ENCODE measurements at regions not wholly inside any gene's neighbourhood (a gene's known extent, or its start where the extent isn't known, plus 50 kb on each side); places are given as distances from the start of the nearest gene placed in this dataset.

DNA sequence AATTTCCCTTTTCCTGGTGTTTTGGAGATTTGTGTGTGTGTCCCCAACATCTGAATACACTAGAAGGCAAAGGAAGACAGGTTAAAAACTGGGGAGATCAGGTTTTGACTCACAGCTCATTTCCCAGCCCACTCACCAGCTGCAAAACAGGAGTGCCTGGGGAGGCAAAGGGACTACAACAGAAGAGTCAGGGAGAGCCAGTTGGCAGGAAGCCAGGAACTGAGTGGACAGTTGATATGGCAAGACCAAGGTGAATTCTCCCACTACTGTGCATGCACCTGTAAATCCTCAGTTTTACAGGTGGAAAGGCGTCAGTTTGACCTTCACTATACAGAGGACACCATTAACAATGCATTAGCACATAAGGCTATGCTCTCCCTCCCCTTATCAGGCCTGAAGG lies 901.5 kb upstream of the SEMA6D start:
- ChIA-PET CTCF (no interaction called here), POLR2A (no interaction called here)
- Histone ChIP-seq H3K27ac (no peak overlapping the region), H3K4me1 (no peaks in the 10 kb centered on the region), H3K4me3 (no peak overlapping the region), H3K4me2 (no peak overlapping the region), H3K9me3 (no peaks in the 10 kb centered on the region)
- DNase-seq (ENCODE audit: low read depth in 1 of 2, low spot score in 1 of 2) (no peak), ATAC-seq (no peak), FAIRE-seq (no peak)
- WGBS (ENCODE audit: missing lambda C conversion rate) = 0% methylated on average over 1 of the region's 1 CpG
- TF ChIP-seq SREBF2 (IDR thresholded peaks at IDR 0.05) (no peak), RARB (CRISPR knock-in tag; IDR thresholded peaks at IDR 0.05) (no peak), NPAS2 (CRISPR knock-in tag; IDR thresholded peaks at IDR 0.05; ENCODE audit: borderline replicate concordance) (no peak), EHMT2 (IDR thresholded peaks at IDR 0.05; ENCODE audit: low read depth) (no peak), TP53 (CRISPR knock-in tag; IDR thresholded peaks at IDR 0.05) (no peak), CHD4 (IDR thresholded peaks at IDR 0.05; ENCODE audit: borderline replicate concordance) (no peak), NFE2L2 (conservative IDR thresholded peaks at IDR 0.05; ENCODE audit: low read length) (no peak), FOXS1 (CRISPR knock-in tag; IDR thresholded peaks at IDR 0.05) (no peak), HOXB13 (CRISPR knock-in tag; IDR thresholded peaks at IDR 0.05; ENCODE audit: low read depth) (no peak), ZFP36 (IDR thresholded peaks at IDR 0.05; ENCODE audit: borderline replicate concordance, partially characterized antibody) (no peak)
- TF ChIP-seq, protein P1, sequence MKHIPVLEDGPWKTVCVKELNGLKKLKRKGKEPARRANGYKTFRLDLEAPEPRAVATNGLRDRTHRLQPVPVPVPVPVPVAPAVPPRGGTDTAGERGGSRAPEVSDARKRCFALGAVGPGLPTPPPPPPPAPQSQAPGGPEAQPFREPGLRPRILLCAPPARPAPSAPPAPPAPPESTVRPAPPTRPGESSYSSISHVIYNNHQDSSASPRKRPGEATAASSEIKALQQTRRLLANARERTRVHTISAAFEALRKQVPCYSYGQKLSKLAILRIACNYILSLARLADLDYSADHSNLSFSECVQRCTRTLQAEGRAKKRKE (CRISPR knock-in tag; IDR thresholded peaks at IDR 0.05; ENCODE audit: low read depth) = no peak

DNA sequence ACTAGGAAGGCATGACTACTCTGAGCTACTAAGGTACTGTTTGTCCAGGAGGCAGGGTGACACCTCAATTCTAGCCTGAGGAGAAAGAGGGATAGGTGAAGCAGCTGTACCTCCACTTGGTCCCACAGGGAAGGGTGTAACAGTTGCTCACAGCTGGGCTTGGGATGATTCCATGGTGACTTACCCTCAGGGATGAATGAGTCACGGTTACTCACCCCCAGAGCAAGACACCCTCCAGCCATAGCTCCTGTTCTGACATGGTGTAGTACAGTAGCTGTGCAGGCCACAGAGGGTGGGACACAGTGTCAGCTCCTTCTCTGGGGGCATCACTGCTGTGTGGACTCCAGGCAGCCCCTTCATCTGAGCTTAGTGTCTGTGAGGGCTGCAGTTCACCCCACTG lies 868.6 kb upstream of the SEMA6D start:
- TF ChIP-seq ZFP36 (IDR thresholded peaks at IDR 0.05; ENCODE audit: borderline replicate concordance, partially characterized antibody) (no peak), HOXB13 (CRISPR knock-in tag; IDR thresholded peaks at IDR 0.05; ENCODE audit: low read depth) (no peak), KDM1A (IDR thresholded peaks at IDR 0.05; ENCODE audit: low read depth) (no peak), FOXS1 (CRISPR knock-in tag; IDR thresholded peaks at IDR 0.05) (no peak), FOSB (CRISPR knock-in tag; IDR thresholded peaks at IDR 0.05) (no peak), RNF2 (IDR thresholded peaks at IDR 0.05; ENCODE audit: borderline replicate concordance, low read depth) (no peak), HDAC2 (IDR thresholded peaks at IDR 0.05) (no peak)
- TF ChIP-seq, protein P2, sequence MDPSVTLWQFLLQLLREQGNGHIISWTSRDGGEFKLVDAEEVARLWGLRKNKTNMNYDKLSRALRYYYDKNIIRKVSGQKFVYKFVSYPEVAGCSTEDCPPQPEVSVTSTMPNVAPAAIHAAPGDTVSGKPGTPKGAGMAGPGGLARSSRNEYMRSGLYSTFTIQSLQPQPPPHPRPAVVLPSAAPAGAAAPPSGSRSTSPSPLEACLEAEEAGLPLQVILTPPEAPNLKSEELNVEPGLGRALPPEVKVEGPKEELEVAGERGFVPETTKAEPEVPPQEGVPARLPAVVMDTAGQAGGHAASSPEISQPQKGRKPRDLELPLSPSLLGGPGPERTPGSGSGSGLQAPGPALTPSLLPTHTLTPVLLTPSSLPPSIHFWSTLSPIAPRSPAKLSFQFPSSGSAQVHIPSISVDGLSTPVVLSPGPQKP (IDR thresholded peaks at IDR 0.05; ENCODE audit: low read depth, low read length) = no peak
- TF ChIP-seq, protein P3, sequence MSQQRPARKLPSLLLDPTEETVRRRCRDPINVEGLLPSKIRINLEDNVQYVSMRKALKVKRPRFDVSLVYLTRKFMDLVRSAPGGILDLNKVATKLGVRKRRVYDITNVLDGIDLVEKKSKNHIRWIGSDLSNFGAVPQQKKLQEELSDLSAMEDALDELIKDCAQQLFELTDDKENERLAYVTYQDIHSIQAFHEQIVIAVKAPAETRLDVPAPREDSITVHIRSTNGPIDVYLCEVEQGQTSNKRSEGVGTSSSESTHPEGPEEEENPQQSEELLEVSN (IDR thresholded peaks at IDR 0.05; ENCODE audit: borderline replicate concordance, low read depth) = no peak
- TF ChIP-seq, protein P4, sequence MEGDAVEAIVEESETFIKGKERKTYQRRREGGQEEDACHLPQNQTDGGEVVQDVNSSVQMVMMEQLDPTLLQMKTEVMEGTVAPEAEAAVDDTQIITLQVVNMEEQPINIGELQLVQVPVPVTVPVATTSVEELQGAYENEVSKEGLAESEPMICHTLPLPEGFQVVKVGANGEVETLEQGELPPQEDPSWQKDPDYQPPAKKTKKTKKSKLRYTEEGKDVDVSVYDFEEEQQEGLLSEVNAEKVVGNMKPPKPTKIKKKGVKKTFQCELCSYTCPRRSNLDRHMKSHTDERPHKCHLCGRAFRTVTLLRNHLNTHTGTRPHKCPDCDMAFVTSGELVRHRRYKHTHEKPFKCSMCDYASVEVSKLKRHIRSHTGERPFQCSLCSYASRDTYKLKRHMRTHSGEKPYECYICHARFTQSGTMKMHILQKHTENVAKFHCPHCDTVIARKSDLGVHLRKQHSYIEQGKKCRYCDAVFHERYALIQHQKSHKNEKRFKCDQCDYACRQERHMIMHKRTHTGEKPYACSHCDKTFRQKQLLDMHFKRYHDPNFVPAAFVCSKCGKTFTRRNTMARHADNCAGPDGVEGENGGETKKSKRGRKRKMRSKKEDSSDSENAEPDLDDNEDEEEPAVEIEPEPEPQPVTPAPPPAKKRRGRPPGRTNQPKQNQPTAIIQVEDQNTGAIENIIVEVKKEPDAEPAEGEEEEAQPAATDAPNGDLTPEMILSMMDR (IDR thresholded peaks at IDR 0.05) = no peak
- 0% methylated on average over 1 of the region's 1 CpG for WGBS (ENCODE audit: missing lambda C conversion rate)
- DNase-seq (ENCODE audit: low read depth in 1 of 2, low spot score in 1 of 2) = no peak
- no peak for FAIRE-seq
- POLR2A ChIA-PET = no interaction called here
- no peak for ATAC-seq
- no peaks in the 10 kb centered on the region for H3K9me3 ChIP-seq
- CTCF ChIA-PET = no interaction called here
- no peak overlapping the region for H3K4me3 ChIP-seq
- no peak overlapping the region for H3K27ac ChIP-seq
- no peaks in the 10 kb centered on the region for H3K4me1 ChIP-seq
- H3K4me2 ChIP-seq = no peak overlapping the region

DNA sequence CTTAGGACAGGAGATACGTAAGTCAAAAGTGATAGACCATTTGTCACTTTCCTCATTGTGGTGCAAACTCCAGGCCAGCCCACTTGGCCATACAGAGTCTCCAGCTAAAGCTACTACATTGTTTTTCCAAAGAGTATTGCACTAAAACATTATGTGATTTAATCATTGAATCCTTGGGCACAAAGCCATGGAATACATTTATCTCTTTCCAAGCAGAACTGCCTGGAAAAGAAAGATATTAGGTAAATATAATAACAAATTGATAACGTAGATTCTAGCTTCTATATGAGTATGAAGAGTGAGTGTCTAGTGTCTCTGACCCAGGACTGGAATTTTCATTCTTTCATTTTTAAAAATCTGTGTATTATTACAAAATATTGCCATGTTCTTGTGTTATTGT lies 863.7 kb upstream of the SEMA6D start:
- ATAC-seq (no peak), DNase-seq (ENCODE audit: low read depth in 1 of 2, low spot score in 1 of 2) (no peak), FAIRE-seq (no peak)
- H3K9me3 ChIP-seq = no peaks in the 10 kb centered on the region
- 17% methylated on average over 2 of the region's 2 CpGs for WGBS (ENCODE audit: missing lambda C conversion rate)
- CTCF ChIA-PET = no interaction called here
- H3K4me3 ChIP-seq = no peak overlapping the region
- POLR2A ChIA-PET = no interaction called here
- H3K4me1 ChIP-seq = no peaks in the 10 kb centered on the region
- TF ChIP-seq FOXS1 (CRISPR knock-in tag; IDR thresholded peaks at IDR 0.05) (no peak), FOSL2 (IDR thresholded peaks at IDR 0.05) (no peak), FOSL2 (CRISPR knock-in tag; IDR thresholded peaks at IDR 0.05) (no peak), RAD21 (conservative IDR thresholded peaks at IDR 0.05 in 1 of 2, IDR thresholded peaks at IDR 0.05 in 1 of 2) (no peak), CBX8 (IDR thresholded peaks at IDR 0.05) (no peak), FOSB (CRISPR knock-in tag; IDR thresholded peaks at IDR 0.05) (no peak), CEBPB (IDR thresholded peaks at IDR 0.05) (no peak), RCOR1 (IDR thresholded peaks at IDR 0.05; ENCODE audit: low read depth, low read length) (no peak), ZNF302 (CRISPR knock-in tag; IDR thresholded peaks at IDR 0.05) (no peak), EHF (CRISPR knock-in tag; IDR thresholded peaks at IDR 0.05) (no peak)
- TF ChIP-seq, protein P5, sequence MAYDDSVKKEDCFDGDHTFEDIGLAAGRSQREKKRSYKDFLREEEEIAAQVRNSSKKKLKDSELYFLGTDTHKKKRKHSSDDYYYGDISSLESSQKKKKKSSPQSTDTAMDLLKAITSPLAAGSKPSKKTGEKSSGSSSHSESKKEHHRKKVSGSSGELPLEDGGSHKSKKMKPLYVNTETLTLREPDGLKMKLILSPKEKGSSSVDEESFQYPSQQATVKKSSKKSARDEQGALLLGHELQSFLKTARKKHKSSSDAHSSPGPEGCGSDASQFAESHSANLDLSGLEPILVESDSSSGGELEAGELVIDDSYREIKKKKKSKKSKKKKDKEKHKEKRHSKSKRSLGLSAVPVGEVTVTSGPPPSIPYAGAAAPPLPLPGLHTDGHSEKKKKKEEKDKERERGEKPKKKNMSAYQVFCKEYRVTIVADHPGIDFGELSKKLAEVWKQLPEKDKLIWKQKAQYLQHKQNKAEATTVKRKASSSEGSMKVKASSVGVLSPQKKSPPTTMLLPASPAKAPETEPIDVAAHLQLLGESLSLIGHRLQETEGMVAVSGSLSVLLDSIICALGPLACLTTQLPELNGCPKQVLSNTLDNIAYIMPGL (CRISPR knock-in tag; IDR thresholded peaks at IDR 0.05; ENCODE audit: borderline replicate concordance) = no peak
- no peak overlapping the region for H3K4me2 ChIP-seq
- H3K27ac ChIP-seq = no peak overlapping the region

All from A549 (cell line).